ENCODE measurements at regions not wholly inside any gene's neighbourhood (a gene's known extent, or its start where the extent isn't known, plus 50 kb on each side); places are given as distances from the start of the nearest gene placed in this dataset.
"Not testable (repeated sequence)": the region's sequence is repeated elsewhere in the genome, so short reads cannot be mapped to it uniquely, and the experiment has no call there.

- no peak for DNase-seq
Observed at GRCh38 chr5:127216898-127217675, 73.5 kb upstream of the MEGF10 start.

- not testable (repeated sequence) for DNase-seq
Observed at GRCh38 chr5:127221936-127222335, 68.7 kb upstream of the MEGF10 start.

GRCh38 chr5:127222571-127223156 lies 67.9 kb upstream of the MEGF10 start:
- not testable (repeated sequence) for DNase-seq

- DNase-seq, result no peak
Observed at GRCh38 chr5:127223256-127223974, 67.2 kb upstream of the MEGF10 start.

GRCh38 chr5:127227881-127228280 lies 62.7 kb upstream of the MEGF10 start:
- no peak for DNase-seq

- no peak for DNase-seq
Observed at GRCh38 chr5:127228540-127229184, 61.9 kb upstream of the MEGF10 start.

DNA sequence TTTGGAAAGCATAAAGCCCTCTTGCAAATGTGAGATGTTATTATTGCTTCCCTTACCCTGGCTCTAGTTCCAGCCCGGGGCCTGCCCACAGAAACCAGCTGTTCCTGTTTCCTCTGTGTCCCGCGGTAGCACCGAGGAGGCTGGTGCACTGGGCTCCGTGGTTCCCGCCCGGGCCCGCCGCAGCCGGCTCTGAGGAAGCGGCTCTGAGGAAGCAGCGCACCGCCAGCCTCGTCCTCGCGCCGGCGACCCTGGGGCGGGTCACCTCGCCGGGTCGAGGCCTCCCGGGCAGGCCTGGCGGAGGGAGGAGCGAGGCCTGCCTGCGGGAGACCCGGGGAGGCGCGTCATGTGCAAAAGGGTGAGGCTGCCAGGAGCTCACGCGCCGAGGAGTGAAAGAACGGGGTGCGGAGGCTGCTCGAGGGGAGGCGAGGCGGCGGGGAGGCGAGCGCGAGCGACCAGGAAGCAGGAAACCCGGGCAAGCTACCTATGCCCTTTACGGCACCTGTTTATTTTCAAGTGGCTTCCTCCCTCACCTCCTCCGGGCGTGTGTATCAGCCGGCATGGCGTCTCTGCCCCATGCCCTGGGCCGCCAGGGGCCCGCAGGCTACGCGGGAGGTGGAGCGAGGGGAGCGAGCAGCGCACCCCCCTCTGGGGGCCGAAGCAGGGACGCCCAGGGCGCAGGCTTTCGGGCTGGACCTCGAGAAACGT lies 61.3 kb upstream of the MEGF10 start:
- DNase-seq, result peak in 4 of 5 experiments; percentile 6 to 71 (median 22)

GRCh38 chr5:127231118-127231517 lies 59.5 kb upstream of the MEGF10 start:
- DNase-seq, result peak in 1 of 5 experiments; percentile 3

- no peak for DNase-seq
Observed at GRCh38 chr5:127233590-127233989, 57.0 kb upstream of the MEGF10 start.

GRCh38 chr5:127235136-127235535 lies 55.5 kb upstream of the MEGF10 start:
- no peak for DNase-seq

DNA sequence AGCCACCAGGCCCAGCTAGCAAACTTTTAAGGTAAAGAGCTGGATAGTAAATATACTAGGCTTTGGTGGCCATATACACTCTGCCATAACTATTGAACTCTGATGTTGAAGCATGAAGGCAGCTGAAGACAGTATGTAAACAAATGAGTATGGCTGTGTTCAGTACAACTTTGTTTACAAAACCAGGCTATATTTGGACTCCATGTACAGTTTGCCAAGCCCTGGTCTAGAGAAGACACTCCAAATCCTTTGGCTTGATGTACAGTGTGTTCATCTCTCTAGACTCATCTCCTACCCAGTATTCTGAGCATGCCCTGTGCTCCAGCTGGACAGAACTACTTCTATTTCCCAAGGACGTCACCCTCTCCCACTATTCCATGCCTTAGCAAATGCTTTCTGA lies 54.3 kb upstream of the MEGF10 start:
- DNase-seq, result no peak

All from T-helper 2 cell (primary cell).